ENCODE measurements at regions not wholly inside any gene's neighbourhood (a gene's known extent, or its start where the extent isn't known, plus 50 kb on each side); places are given as distances from the start of the nearest gene placed in this dataset.

- Histone ChIP-seq H3K9me3 (ENCODE audit: insufficient read depth, low read length) (no peaks in the 10 kb centered on the region), H3K36me3 (ENCODE audit: low read length) (no peaks in the 10 kb centered on the region), H4K20me1 (ENCODE audit: low read depth, low read length) (no peaks in the 10 kb centered on the region)
These were observed 334.2 kb downstream of the ATXN7L3B start for GRCh38 chr12:74871817-74872216.

GRCh38 chr12:74885775-74886174, 323.9 kb downstream of the KCNC2 start:
- H3K79me2 ChIP-seq (ENCODE audit: insufficient read depth, low read length): no peaks in the 10 kb centered on the region
- TF ChIP-seq EZH2phosphoT487 (conservative IDR thresholded peaks at IDR 0.05; ENCODE audit: low read length) (no peak), CTCF (IDR thresholded peaks at IDR 0.05; ENCODE audit: insufficient read depth, low read length, poor library complexity, severe bottlenecking) (no peak)
- no peak overlapping the region for H3K9ac ChIP-seq (ENCODE audit: low read length)
- no peaks in the 10 kb centered on the region for H3K36me3 ChIP-seq (ENCODE audit: low read length)
- no peaks in the 10 kb centered on the region for H4K20me1 ChIP-seq (ENCODE audit: low read depth, low read length)
- H3K4me3 ChIP-seq (ENCODE audit: insufficient read depth, low read length, poor library complexity, severe bottlenecking): no peak overlapping the region
- no peaks in the 10 kb centered on the region for H3K9me2 ChIP-seq (replicated peaks; ENCODE audit: insufficient read depth, low read length)
- H3K9me3 ChIP-seq (ENCODE audit: insufficient read depth, low read length): no peaks in the 10 kb centered on the region
- H3K27ac ChIP-seq (ENCODE audit: low read depth, low read length): no peak overlapping the region
- no peak overlapping the region for H2AFZ ChIP-seq (ENCODE audit: low read depth, low read length, severe bottlenecking)
- H3F3A ChIP-seq (ENCODE audit: insufficient read depth): no peaks in the 10 kb centered on the region
- no peak overlapping the region for H3K4me2 ChIP-seq (ENCODE audit: low read depth, low read length, poor library complexity, severe bottlenecking)
- H3K27me3 ChIP-seq (ENCODE audit: low read length): no peaks in the 10 kb centered on the region

More at GRCh38 chr12:74871817-74872216, 334.2 kb downstream of the ATXN7L3B start:
- Histone ChIP-seq H2AFZ (ENCODE audit: low read depth, low read length, severe bottlenecking) (no peak overlapping the region), H3K4me3 (ENCODE audit: insufficient read depth, low read length, poor library complexity, severe bottlenecking) (no peak overlapping the region), H3K4me2 (ENCODE audit: low read depth, low read length, poor library complexity, severe bottlenecking) (no peak overlapping the region), H3F3A (ENCODE audit: insufficient read depth) (no peaks in the 10 kb centered on the region), H3K27ac (ENCODE audit: low read depth, low read length) (no peak overlapping the region), H3K27me3 (ENCODE audit: low read length) (no peaks in the 10 kb centered on the region), H3K9me2 (replicated peaks; ENCODE audit: insufficient read depth, low read length) (no peaks in the 10 kb centered on the region), H3K79me2 (ENCODE audit: insufficient read depth, low read length) (no peaks in the 10 kb centered on the region), H3K9ac (ENCODE audit: low read length) (no peak overlapping the region)
- no peak for TF ChIP-seq EZH2phosphoT487 (conservative IDR thresholded peaks at IDR 0.05; ENCODE audit: low read length)
- no peak for TF ChIP-seq CTCF (IDR thresholded peaks at IDR 0.05; ENCODE audit: insufficient read depth, low read length, poor library complexity, severe bottlenecking)

- Histone ChIP-seq H3K27ac (ENCODE audit: low read depth, low read length) (no peak overlapping the region), H3K4me3 (ENCODE audit: insufficient read depth, low read length, poor library complexity, severe bottlenecking) (no peak overlapping the region), H2AFZ (ENCODE audit: low read depth, low read length, severe bottlenecking) (no peak overlapping the region), H3K79me2 (ENCODE audit: insufficient read depth, low read length) (no peaks in the 10 kb centered on the region), H3K9me2 (replicated peaks; ENCODE audit: insufficient read depth, low read length) (no peaks in the 10 kb centered on the region), H3K9ac (ENCODE audit: low read length) (no peak overlapping the region), H3K9me3 (ENCODE audit: insufficient read depth, low read length) (no peaks in the 10 kb centered on the region), H4K20me1 (ENCODE audit: low read depth, low read length) (no peaks in the 10 kb centered on the region), H3K4me2 (ENCODE audit: low read depth, low read length, poor library complexity, severe bottlenecking) (no peak overlapping the region), H3F3A (ENCODE audit: insufficient read depth) (no peaks in the 10 kb centered on the region), H3K27me3 (ENCODE audit: low read length) (no peaks in the 10 kb centered on the region), H3K36me3 (ENCODE audit: low read length) (no peaks in the 10 kb centered on the region)
- TF ChIP-seq EZH2phosphoT487 (conservative IDR thresholded peaks at IDR 0.05; ENCODE audit: low read length) (no peak), CTCF (IDR thresholded peaks at IDR 0.05; ENCODE audit: insufficient read depth, low read length, poor library complexity, severe bottlenecking) (no peak)
These were observed 320.6 kb downstream of the KCNC2 start for GRCh38 chr12:74889073-74889472.
